GM23248 (cell line): ENCODE measurements at regions not wholly inside any gene's neighbourhood (a gene's known extent, or its start where the extent isn't known, plus 50 kb on each side); places are given as distances from the start of the nearest gene placed in this dataset.
A peak's percentile ranks its signal among the peaks of the same experiment; 100 is the strongest.

Source experiments
- DNase-seq: peaks from one replicate; pipeline ENCODE4 v3.0.0-alpha.2; 2015
- H2AFZ ChIP-seq: fragments of 200-600 bp; sonication (generic); 2 replicates; pipeline ENCODE4 v1.6.1; 2016; ENCODE audit warnings: antibody characterized with exemption
- H3F3A ChIP-seq: fragments of 200-600 bp; sonication (generic); 2 replicates; pipeline ENCODE4 v1.6.1; 2016; ENCODE audit warnings: mild to moderate bottlenecking, antibody characterized with exemption, mixed run types; ENCODE audit not compliant: insufficient read depth
- H3K27ac ChIP-seq: fragments of 200-600 bp; sonication (generic); 2 replicates; pipeline ENCODE4 v1.5.1; 2016; ENCODE audit warnings: mild to moderate bottlenecking
- H3K27me3 ChIP-seq: fragments of 200-600 bp; sonication (generic); replicated peaks from 2 replicates; pipeline ENCODE4 v1.6.1; 2016; ENCODE audit warnings: mild to moderate bottlenecking; ENCODE audit not compliant: insufficient read depth
- H3K36me3 ChIP-seq: fragments of 200-600 bp; sonication (generic); 2 replicates; pipeline ENCODE4 v1.6.1; 2016; ENCODE audit warnings: low read depth, mild to moderate bottlenecking
- H3K4me1 ChIP-seq: fragments of 200-600 bp; sonication (generic); 2 replicates; pipeline ENCODE4 v1.6.1; 2016; ENCODE audit warnings: mild to moderate bottlenecking; ENCODE audit not compliant: insufficient read depth
- H3K4me2 ChIP-seq: fragments of 200-600 bp; sonication (generic); one replicate; pipeline ENCODE4 v1.6.1; 2016; ENCODE audit warnings: mild to moderate bottlenecking; ENCODE audit not compliant: unreplicated experiment
- H3K4me3 ChIP-seq: fragments of 200-600 bp; sonication (generic); 2 replicates; pipeline ENCODE4 v1.5.1; 2016; ENCODE audit warnings: mild to moderate bottlenecking
- H3K79me2 ChIP-seq: fragments of 200-600 bp; sonication (generic); 2 replicates; pipeline ENCODE4 v1.6.1; 2016; ENCODE audit warnings: mild to moderate bottlenecking; ENCODE audit not compliant: insufficient read depth
- H3K9ac ChIP-seq: fragments of 200-600 bp; sonication (generic); 2 replicates; pipeline ENCODE4 v1.6.1; 2016; ENCODE audit warnings: mild to moderate bottlenecking
- H3K9me2 ChIP-seq: fragments of 200-600 bp; sonication (generic); 2 replicates; pipeline ENCODE4 v1.6.1; 2016; ENCODE audit warnings: mixed run types, mild to moderate bottlenecking, moderate library complexity; ENCODE audit not compliant: insufficient read depth
- H3K9me3 ChIP-seq: fragments of 200-600 bp; sonication (generic); one replicate; pipeline ENCODE4 v1.6.1; 2017; ENCODE audit warnings: low read depth
- H4K20me1 ChIP-seq: fragments of 200-600 bp; sonication (generic); 2 replicates; pipeline ENCODE4 v1.6.0; 2016; ENCODE audit not compliant: insufficient read depth
- EZH2 ChIP-seq: fragments of 200-600 bp; sonication (generic); IDR thresholded peaks from 2 replicates; pipeline ENCODE4 v1.6.1; 2018; ENCODE audit warnings: antibody characterized with exemption, mild to moderate bottlenecking; ENCODE audit not compliant: insufficient read depth, poor library complexity, severe bottlenecking
- EZH2phosphoT487 ChIP-seq: fragments of 200-600 bp; sonication (generic); IDR thresholded peaks from 2 replicates; pipeline ENCODE4 v1.6.1; 2018; ENCODE audit warnings: antibody characterized with exemption, moderate library complexity, mild to moderate bottlenecking, low read depth; ENCODE audit not compliant: insufficient read depth
- WGBS, 2 experiments: methylation state at CpG; one replicate each; pipeline ENCODE4 v1.1.6; 2015 to 2017; ENCODE audit warnings: low lambda C conversion rate in 2 of 2, low coverage in 1 of 2; ENCODE audit errors: missing lambda C conversion rate in 2 of 2; 5-methylcytosine and 5-hydroxymethylcytosine counted together
- in situ Hi-C: fragments of 300-500 bp; cut with MboI; formaldehyde crosslinking; loops from 2 replicates; pipeline ENCODE4 v1.15.0; 2020

DNA sequence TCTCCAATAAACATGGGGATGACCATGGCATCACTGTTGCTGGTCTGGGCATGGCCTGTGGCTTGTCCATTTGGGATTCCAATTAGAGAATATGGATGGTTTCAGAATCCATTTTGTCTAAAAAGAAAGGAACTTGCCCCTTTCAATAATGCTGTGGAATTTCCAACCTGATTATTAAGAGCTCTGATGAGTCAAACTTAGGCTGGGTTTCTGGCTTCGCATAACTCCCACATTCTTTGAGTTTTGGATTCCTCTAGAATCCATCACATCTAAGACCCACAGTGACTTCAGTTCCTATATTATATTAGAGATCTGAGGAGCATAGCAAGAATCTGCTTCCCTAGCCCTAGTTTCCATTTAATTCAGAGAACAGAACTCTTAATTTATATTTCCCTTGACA is 531.5 kb downstream of the TNS1 start:
- no peaks in the 10 kb centered on the region for H3K9me2 ChIP-seq
- no peak overlapping the region for H3K4me3 ChIP-seq
- no peaks in the 10 kb centered on the region for H3K9me3 ChIP-seq
- H3K4me1 ChIP-seq: peaks cover 25% of the 10 kb centered on the region
- peak overlapping the region; percentile 78 for H2AFZ ChIP-seq
- H3K79me2 ChIP-seq: no peaks in the 10 kb centered on the region
- no peaks in the 10 kb centered on the region for H3K36me3 ChIP-seq
- no peaks in the 10 kb centered on the region for H3K27me3 ChIP-seq
- peak overlapping the region; percentile 69 for H3K4me2 ChIP-seq
- H3K9ac ChIP-seq: no peak overlapping the region
- WGBS, 2 experiments: 10 to 13% methylated on average over 1 of the region's 1 CpG
- in situ Hi-C loops: no loop called here
- TF ChIP-seq EZH2phosphoT487: no peak
- no peak for TF ChIP-seq EZH2
- DNase-seq: peak; percentile 85
- peak overlapping the region; percentile 31 for H3K27ac ChIP-seq
- H3F3A ChIP-seq: peaks cover 14% of the 10 kb centered on the region
- H4K20me1 ChIP-seq: no peaks in the 10 kb centered on the region

DNA sequence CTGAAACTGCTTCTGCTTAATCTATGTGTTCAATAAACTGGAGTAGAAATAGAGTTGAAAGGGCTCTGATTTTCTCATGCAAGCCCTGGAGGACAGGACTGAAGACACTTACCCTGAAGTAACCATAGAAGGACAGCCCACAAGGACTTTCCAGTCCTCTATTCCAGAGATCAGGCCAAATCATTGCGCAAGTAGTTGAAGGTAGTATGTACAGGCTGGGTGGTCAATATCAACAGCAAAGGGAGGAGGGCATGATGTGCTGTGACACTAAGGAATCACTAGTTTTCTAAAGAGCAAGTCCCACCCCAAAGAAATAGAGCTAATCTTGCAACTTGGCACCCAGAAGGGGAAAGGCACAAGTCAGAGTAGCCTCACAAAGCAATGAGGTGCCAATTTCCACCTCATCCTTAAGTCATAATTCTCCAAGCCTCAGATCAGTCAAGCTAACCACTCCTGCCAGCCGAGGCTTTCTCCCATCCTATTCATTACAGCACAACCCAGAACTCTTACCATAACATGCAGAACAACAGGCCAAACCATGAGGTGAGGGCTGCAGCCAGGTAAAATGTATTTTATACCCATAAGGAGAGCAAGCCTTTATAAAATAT is 533.5 kb downstream of the TNS1 start:
- no peak for TF ChIP-seq EZH2phosphoT487
- TF ChIP-seq EZH2: no peak
- Histone ChIP-seq H3K36me3 (no peaks in the 10 kb centered on the region), H3K9ac (no peak overlapping the region), H3K4me1 (peaks cover 23% of the 10 kb centered on the region), H2AFZ (no peak overlapping the region), H3K4me3 (no peak overlapping the region), H3K27me3 (no peaks in the 10 kb centered on the region), H3F3A (peaks cover 14% of the 10 kb centered on the region), H3K27ac (no peak overlapping the region), H3K4me2 (no peak overlapping the region), H4K20me1 (no peaks in the 10 kb centered on the region), H3K9me3 (no peaks in the 10 kb centered on the region), H3K9me2 (no peaks in the 10 kb centered on the region), H3K79me2 (no peaks in the 10 kb centered on the region)
- in situ Hi-C loops: no loop called here
- peak; percentile 46 for DNase-seq
- 51 to 59% methylated on average over 2 of the region's 2 CpGs for whole genome bisulfite sequencing, 2 experiments

DNA sequence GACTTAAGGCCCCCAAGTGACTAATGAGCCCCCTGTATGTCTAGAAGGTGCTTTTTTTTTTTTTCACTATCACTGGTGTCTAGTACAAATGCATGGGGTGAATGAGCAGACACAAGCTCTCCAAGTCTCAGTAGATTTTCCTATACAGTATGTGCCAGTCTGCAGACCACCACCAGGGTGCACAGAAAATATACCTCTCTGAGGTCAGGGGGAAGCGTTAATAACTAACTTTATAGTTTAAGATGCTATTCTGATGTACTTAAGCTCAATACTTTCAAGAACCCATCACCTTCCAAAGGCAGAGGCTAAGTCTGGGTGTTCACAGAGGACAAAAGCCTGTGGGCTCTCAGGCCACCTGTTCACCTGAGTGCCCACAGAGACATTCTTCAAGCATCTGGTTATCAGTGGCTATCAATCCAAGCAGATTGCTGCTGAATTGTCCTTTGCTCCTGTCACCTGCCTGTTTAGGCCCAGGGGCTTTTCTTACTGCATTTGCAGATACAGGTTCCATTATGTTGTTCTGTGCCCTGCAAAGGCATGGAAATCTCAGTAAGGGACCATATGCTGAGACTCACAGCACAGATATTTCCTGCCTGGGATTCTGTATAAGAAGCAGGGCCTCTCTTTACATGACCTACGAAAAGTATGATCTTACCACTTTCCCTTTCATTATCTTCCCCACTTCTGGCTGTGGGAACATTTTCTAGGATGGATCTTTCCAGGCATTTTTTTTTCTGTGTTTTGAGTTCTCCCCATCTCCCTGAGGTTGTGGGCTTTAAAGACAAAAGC is 534.6 kb downstream of the TNS1 start:
- Histone ChIP-seq H3K36me3 (no peaks in the 10 kb centered on the region), H3K9me2 (no peaks in the 10 kb centered on the region), H3K9ac (no peak overlapping the region), H3K4me1 (peaks cover 23% of the 10 kb centered on the region), H2AFZ (no peak overlapping the region), H3K9me3 (no peaks in the 10 kb centered on the region), H3F3A (peaks cover 14% of the 10 kb centered on the region), H4K20me1 (no peaks in the 10 kb centered on the region), H3K27me3 (no peaks in the 10 kb centered on the region), H3K79me2 (no peaks in the 10 kb centered on the region), H3K4me3 (no peak overlapping the region), H3K27ac (no peak overlapping the region), H3K4me2 (no peak overlapping the region)
- in situ Hi-C loops: no loop called here
- TF ChIP-seq EZH2phosphoT487 (no peak), EZH2 (no peak)
- no peak for DNase-seq
- WGBS, 2 experiments: 96% methylated on average over 2 of the region's 2 CpGs

DNA sequence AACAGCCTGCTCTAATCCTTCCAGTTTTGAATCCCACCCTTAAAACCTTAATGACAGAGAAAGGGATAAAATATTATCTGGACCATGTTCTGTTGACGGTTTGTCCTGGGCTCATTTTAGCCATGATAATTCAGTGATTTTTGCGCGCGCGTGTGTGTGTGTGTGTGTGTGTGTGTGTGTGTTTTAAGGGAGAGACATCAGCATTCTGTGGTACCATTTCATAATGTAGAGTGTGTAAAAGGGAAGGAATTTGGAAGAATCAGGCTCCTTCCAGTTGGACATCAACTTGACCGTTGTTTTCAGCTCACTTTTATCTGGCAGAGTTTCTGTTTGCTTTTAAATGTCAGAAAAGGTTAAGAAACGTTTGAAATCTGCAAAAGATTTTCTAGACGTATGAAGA is 535.5 kb downstream of the TNS1 start:
- in situ Hi-C loops: no loop called here
- Histone ChIP-seq H3K4me2 (no peak overlapping the region), H3K27me3 (no peaks in the 10 kb centered on the region), H3K4me3 (no peak overlapping the region), H3K9me2 (no peaks in the 10 kb centered on the region), H3K9me3 (no peaks in the 10 kb centered on the region), H3K36me3 (no peaks in the 10 kb centered on the region), H2AFZ (no peak overlapping the region), H3K79me2 (no peaks in the 10 kb centered on the region), H3F3A (peaks cover 14% of the 10 kb centered on the region), H3K27ac (no peak overlapping the region), H3K4me1 (peaks cover 23% of the 10 kb centered on the region), H3K9ac (no peak overlapping the region), H4K20me1 (no peaks in the 10 kb centered on the region)
- WGBS, 2 experiments: 56 to 58% methylated on average over 8 of the region's 8 CpGs
- DNase-seq: peak; percentile 58
- TF ChIP-seq EZH2phosphoT487 (no peak), EZH2 (no peak)
